ENCODE measurements at regions not wholly inside any gene's neighbourhood (a gene's known extent, or its start where the extent isn't known, plus 50 kb on each side); places are given as distances from the start of the nearest gene placed in this dataset.

- TF ChIP-seq CTCF (tag by site-specific recombination; IDR thresholded peaks at IDR 0.05) (no peak), ZBTB1 (tag by site-specific recombination; IDR thresholded peaks at IDR 0.05) (no peak), GLIS1 (tag by site-specific recombination; IDR thresholded peaks at IDR 0.05) (no peak), SP2 (tag by site-specific recombination; IDR thresholded peaks at IDR 0.05) (no peak), ZNF416 (tag by site-specific recombination; IDR thresholded peaks at IDR 0.05) (no peak), SALL2 (tag by site-specific recombination; IDR thresholded peaks at IDR 0.05; ENCODE audit: borderline replicate concordance) (no peak), OVOL3 (tag by site-specific recombination; IDR thresholded peaks at IDR 0.05) (no peak), ZNF133 (tag by site-specific recombination; IDR thresholded peaks at IDR 0.05) (no peak), SETDB1 (IDR thresholded peaks at IDR 0.05; ENCODE audit: insufficient read length, low read length) (no peak), PRDM4 (tag by site-specific recombination; IDR thresholded peaks at IDR 0.05) (no peak), ZBTB48 (tag by site-specific recombination; IDR thresholded peaks at IDR 0.05) (no peak), REPIN1 (tag by site-specific recombination; IDR thresholded peaks at IDR 0.05; ENCODE audit: low read depth) (no peak), REST (tag by site-specific recombination; IDR thresholded peaks at IDR 0.05) (no peak)
These were observed 98.1 kb downstream of the NEDD1 start for GRCh38 chr12:97005174-97005573.
